ENCODE measurements at regions not wholly inside any gene's neighbourhood (a gene's known extent, or its start where the extent isn't known, plus 50 kb on each side); places are given as distances from the start of the nearest gene placed in this dataset.

GRCh38 chr3:26847680-26848079, 225.1 kb downstream of the LRRC3B start:
- no peak for TF ChIP-seq CTCF (IDR thresholded peaks at IDR 0.05)
- no peak for DNase-seq

GRCh38 chr3:26894443-26894842, 271.9 kb downstream of the LRRC3B start:
- Histone ChIP-seq H3K4me3 (no peak overlapping the region), H3K9me3 (no peaks in the 10 kb centered on the region), H3K4me1 (no peaks in the 10 kb centered on the region), H3K36me3 (no peaks in the 10 kb centered on the region), H3K27ac (no peak overlapping the region), H3K27me3 (no peaks in the 10 kb centered on the region)
- no peak for TF ChIP-seq CTCF (IDR thresholded peaks at IDR 0.05)
- ATAC-seq = no peak
- no peak for DNase-seq
- intact Hi-C loops (cut with DNase I) = no loop called here

More at GRCh38 chr3:26847680-26848079, 225.1 kb downstream of the LRRC3B start:
- intact Hi-C loops (cut with DNase I) = no loop called here
- no peaks in the 10 kb centered on the region for H3K9me3 ChIP-seq
- no peaks in the 10 kb centered on the region for H3K27me3 ChIP-seq
- H3K36me3 ChIP-seq = no peaks in the 10 kb centered on the region
- H3K27ac ChIP-seq = no peak overlapping the region
- ATAC-seq = no peak
- H3K4me3 ChIP-seq = no peak overlapping the region
- H3K4me1 ChIP-seq = no peaks in the 10 kb centered on the region

GRCh38 chr3:26915208-26915607, 292.6 kb downstream of the LRRC3B start:
- H3K9me3 ChIP-seq = no peaks in the 10 kb centered on the region
- intact Hi-C loops (cut with DNase I) = no loop called here
- no peaks in the 10 kb centered on the region for H3K4me1 ChIP-seq
- H3K27ac ChIP-seq = no peak overlapping the region
- DNase-seq (no peak), ATAC-seq (no peak)
- no peaks in the 10 kb centered on the region for H3K36me3 ChIP-seq
- no peaks in the 10 kb centered on the region for H3K27me3 ChIP-seq
- H3K4me3 ChIP-seq = no peak overlapping the region
- no peak for TF ChIP-seq CTCF (IDR thresholded peaks at IDR 0.05)

- intact Hi-C loops (cut with DNase I) = no loop called here
- DNase-seq (no peak), ATAC-seq (no peak)
- no peaks in the 10 kb centered on the region for H3K36me3 ChIP-seq
- no peaks in the 10 kb centered on the region for H3K9me3 ChIP-seq
- H3K27ac ChIP-seq = no peak overlapping the region
- H3K4me1 ChIP-seq = no peaks in the 10 kb centered on the region
- TF ChIP-seq CTCF (IDR thresholded peaks at IDR 0.05) = no peak
- H3K4me3 ChIP-seq = no peak overlapping the region
- H3K27me3 ChIP-seq = no peaks in the 10 kb centered on the region
Measured at GRCh38 chr3:26920646-26921478, 298.3 kb downstream of the LRRC3B start.

GRCh38 chr3:26931896-26932295, 309.3 kb downstream of the LRRC3B start:
- Histone ChIP-seq H3K36me3 (no peaks in the 10 kb centered on the region), H3K27ac (no peak overlapping the region), H3K4me1 (no peaks in the 10 kb centered on the region), H3K9me3 (no peaks in the 10 kb centered on the region), H3K27me3 (no peaks in the 10 kb centered on the region), H3K4me3 (no peak overlapping the region)
- TF ChIP-seq CTCF (IDR thresholded peaks at IDR 0.05) = no peak
- DNase-seq = no peak
- intact Hi-C loops (cut with DNase I) = no loop called here
- no peak for ATAC-seq
